HG02678 (cell line): ENCODE measurements at regions not wholly inside any gene's neighbourhood (a gene's known extent, or its start where the extent isn't known, plus 50 kb on each side); places are given as distances from the start of the nearest gene placed in this dataset.
"Not testable (repeated sequence)": the region's sequence is repeated elsewhere in the genome, so short reads cannot be mapped to it uniquely, and the experiment has no call there.

Source experiments
- ATAC-seq: cut with Tn5 transposase; IDR thresholded peaks from one replicate; pipeline ENCODE4 v1.9.1; 2021; ENCODE audit warnings: mild to moderate bottlenecking, moderate library complexity; ENCODE audit not compliant: unreplicated experiment

- no peak for ATAC-seq
These were observed 814.0 kb upstream of the ID2 start for GRCh38 chr2:7867867-7868266.

- no peak for ATAC-seq
These were observed 813.0 kb upstream of the ID2 start for GRCh38 chr2:7868836-7869235.

DNA sequence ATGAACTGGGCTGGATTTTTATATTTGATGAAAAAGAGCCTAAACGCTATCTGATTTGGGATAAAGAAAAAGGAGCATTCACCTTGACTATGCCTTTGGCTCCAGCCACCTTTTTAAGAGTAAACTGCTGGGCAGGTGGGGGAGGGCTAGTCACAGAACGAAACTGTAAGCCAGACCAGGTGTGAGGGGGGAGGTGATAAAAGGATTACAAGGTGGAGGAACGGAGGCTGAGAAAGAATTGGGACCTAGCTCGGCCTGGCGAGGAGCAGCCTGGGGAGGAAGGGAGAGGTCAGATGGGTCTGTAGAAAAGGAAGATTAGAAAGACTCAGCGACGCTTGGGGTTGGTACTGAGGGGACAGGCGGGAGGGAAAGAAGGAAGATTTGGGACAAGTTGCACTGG, 805.4 kb upstream of the ID2 start:
- ATAC-seq, result not testable (repeated sequence)

- not testable (repeated sequence) for ATAC-seq
These were observed 803.6 kb upstream of the ID2 start for GRCh38 chr2:7878266-7878665.

- no peak for ATAC-seq
These were observed 802.9 kb upstream of the ID2 start for GRCh38 chr2:7878786-7879482.

- no peak for ATAC-seq
These were observed 802.4 kb upstream of the ID2 start for GRCh38 chr2:7879483-7879835.

- no peak for ATAC-seq
These were observed 801.7 kb upstream of the ID2 start for GRCh38 chr2:7880126-7880525.

DNA sequence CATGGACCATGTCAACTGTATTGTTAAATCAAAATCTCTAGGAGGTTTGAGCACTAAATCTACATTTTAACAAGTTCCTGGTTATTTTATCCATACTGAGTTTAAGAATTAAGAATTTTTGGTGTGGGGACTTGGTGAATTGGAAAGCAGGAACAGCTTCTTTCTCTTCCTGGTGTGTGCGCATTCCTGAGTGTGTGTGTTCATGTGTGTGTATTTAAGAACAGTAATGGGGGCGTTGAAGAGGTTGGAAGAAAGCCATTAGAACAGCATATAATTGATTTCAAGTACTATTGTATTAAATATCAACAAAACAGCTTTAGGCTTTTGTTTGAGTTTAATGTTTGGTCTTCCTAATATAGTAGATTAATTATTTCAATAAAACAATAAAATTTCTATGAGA, 801.3 kb upstream of the ID2 start:
- no peak for ATAC-seq

GRCh38 chr2:7881063-7881462, 800.8 kb upstream of the ID2 start:
- no peak for ATAC-seq

- no peak for ATAC-seq
These were observed 800.4 kb upstream of the ID2 start for GRCh38 chr2:7881466-7881865.

DNA sequence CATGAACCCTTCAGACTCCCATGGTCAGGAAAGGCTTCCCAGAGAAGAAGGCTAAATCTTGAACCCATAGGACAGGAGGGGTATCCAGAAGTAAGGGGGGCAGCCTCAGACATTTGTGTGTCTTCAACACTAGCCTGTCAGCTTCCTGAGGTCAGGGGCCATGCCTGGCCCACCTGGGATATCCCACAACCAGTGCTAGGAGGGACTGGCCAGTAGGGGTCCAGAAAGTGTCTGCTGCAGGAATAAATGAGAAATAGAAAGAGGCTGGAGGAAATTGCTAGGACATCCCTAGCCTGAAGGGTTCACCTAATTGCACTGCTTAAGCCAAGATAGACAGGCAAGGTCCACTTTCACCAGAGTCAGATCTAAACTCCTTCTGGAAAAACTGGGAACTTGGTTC, 799.6 kb upstream of the ID2 start:
- no peak for ATAC-seq

- ATAC-seq, result no peak
These were observed 797.5 kb upstream of the ID2 start for GRCh38 chr2:7884338-7884737.

GRCh38 chr2:7886666-7887065, 795.2 kb upstream of the ID2 start:
- no peak for ATAC-seq

DNA sequence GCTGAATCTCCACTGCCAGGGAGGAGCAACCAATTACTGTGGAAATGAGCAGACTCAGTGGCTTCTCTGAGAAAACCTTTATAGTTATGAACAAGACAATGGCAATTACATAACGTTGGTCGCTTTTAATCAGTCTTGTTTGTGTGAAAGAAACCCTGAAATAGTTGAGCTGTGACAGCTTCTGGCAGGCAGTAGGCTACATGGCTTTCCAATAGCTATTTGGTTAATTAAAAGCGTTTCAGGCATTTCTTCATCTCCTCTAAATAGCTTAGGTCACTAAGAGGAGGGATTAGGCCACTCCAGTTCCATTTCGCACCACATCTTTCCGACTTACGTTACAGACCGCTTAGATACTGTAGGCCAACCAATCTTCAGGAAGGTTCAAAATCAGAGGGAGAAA, 794.4 kb upstream of the ID2 start:
- ATAC-seq, result no peak

DNA sequence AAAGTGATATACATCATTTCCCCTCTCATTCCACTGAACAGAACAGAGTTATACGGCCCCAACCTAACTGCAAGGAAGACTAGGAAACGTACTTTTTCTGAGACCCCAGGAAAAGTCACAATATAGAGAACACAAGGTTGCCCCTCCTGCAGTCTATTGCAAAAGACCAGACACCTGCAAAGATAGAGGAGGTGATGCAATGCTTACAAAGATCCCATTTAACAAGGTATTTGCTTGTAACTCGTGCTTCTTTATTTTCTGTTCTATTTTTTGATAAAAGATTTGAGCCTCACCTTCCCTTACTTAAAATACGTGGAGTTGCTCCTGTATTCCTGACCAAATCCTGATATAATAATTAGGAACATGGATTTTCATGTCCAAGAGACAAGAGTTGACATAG, 793.0 kb upstream of the ID2 start:
- no peak for ATAC-seq

DNA sequence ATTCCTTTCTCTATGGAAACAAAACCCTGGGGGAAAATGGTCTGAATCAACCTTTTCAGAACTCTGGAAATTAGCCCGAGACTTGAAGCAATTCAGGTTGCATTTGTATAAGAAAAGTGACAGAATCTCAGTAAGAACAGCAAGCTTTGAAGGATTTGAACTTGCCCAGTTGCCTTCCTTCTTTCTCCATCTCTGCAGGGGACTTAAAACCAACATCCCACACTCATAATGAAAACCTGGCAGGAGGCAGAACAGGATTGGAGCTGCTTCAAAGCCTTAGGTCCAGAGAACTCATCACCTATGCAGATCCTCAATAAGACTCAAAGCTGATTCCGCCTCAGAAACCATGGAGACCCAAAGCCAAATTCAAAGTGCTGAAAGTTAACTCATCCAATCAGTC, 790.5 kb upstream of the ID2 start:
- no peak for ATAC-seq

- no peak for ATAC-seq
These were observed 786.6 kb upstream of the ID2 start for GRCh38 chr2:7895289-7895688.

DNA sequence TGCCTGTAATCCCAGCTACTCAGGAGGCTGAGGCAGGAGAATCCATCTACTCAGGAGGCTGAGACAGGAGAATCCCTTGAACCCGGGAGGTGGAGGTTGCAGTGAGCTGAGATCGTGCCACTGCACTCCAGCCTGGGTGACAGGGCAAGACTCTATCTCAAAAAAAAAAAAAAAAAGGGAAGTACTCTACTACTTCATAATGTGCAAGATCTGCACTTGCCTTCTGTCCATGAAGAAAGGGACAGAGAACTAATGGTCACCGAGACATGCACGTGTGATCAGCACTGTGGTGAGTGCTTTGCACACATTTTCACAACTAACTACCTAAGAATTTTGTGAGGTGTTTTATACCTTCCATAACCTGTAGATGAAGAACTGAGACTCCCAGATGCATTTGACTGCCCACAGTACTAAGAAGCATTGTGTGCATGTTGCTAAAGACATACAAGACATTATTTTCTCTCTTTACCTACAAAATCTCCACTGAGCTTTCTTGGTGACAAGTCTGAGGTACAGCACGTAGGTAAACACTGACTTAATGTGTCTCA, 784.8 kb upstream of the ID2 start:
- no peak for ATAC-seq

GRCh38 chr2:7899241-7899640, 782.6 kb upstream of the ID2 start:
- no peak for ATAC-seq

DNA sequence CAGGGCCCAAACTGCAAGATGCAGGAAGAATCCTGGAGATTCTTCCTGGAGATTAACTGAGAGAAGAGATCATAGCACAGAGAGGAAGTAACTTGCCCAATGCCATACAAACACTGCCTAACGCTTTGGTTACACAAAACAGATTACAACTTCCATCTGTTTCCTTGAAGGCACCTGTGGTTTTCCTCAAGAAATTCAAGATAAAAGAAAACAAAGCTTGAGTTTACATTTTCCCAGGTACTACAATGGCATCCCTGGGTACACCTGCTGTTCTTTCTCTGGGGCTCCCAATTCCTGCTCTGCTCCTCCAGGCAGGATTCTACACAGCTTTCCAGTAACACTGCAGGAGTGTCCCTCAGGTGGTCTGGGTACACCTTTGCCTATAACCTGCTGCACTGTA, 781.9 kb upstream of the ID2 start:
- ATAC-seq, result no peak

GRCh38 chr2:7900593-7900992, 781.3 kb upstream of the ID2 start:
- ATAC-seq, result no peak

DNA sequence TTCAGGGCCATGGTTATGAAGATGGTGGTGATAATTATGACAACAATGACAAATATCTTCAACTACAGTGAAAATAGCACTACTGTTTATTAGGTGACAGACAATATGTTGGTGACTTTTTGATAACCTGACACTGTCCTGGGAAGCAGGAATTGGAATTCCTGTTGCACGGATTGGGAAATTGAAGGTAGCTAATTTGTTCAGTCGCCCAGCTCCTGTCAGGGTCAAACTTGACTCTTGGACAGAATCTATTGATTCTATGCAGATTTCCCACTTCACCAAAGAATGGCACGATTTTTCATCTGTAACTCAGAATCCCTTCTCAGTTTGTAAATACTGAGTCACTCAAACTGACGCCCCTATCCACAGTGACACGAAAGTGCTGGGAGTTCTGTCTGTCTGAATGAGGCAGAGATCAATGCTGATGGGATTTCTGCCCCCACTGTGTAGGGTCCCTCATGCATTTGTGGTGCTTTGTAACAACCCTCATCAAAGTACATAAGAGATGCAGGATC, 779.5 kb upstream of the ID2 start:
- ATAC-seq, result no peak

- no peak for ATAC-seq
These were observed 777.5 kb upstream of the ID2 start for GRCh38 chr2:7904319-7904718.
